Vagina (tissue), 2 donors: ENCODE measurements at regions not wholly inside any gene's neighbourhood (a gene's known extent, or its start where the extent isn't known, plus 50 kb on each side); places are given as distances from the start of the nearest gene placed in this dataset.

ENCODE experiments used
- CTCF ChIP-seq, 3 experiments: fragments of 450-650 bp in 2 of 3; fragments of 200-600 bp in 1 of 3; sonication (generic) in 1 of 3; IDR thresholded peaks; one replicate each; pipeline ENCODE4 v1.5.1; 2017 to 2019; ENCODE audit warnings: antibody characterized with exemption in 3 of 3, mild to moderate bottlenecking in 2 of 3, moderate library complexity in 2 of 3
- POLR2A ChIP-seq, 2 donors: fragments of 450-650 bp; IDR thresholded peaks; one replicate each; pipeline ENCODE4 v1.6.1; 2017; ENCODE audit warnings: antibody characterized with exemption in 2 of 2, mild to moderate bottlenecking in 2 of 2, moderate library complexity in 2 of 2

- no peak for TF ChIP-seq CTCF (IDR thresholded peaks at IDR 0.05)
- no peak for TF ChIP-seq POLR2A (IDR thresholded peaks at IDR 0.05)
Observed at GRCh38 chr7:34354899-34355298, 303.1 kb upstream of the NPSR1 start.
